NCI-H2171 treated with DMSO at 0.1 percent for 48 hours (cell line): ENCODE measurements at regions not wholly inside any gene's neighbourhood (a gene's known extent, or its start where the extent isn't known, plus 50 kb on each side); places are given as distances from the start of the nearest gene placed in this dataset.
"Not testable (repeated sequence)": the region's sequence is repeated elsewhere in the genome, so short reads cannot be mapped to it uniquely, and the experiment has no call there.

Experiments
- DNase-seq: peaks from one replicate; lab custom pipeline; 2025; lab: John Stamatoyannopoulos, UW

- DNase-seq, result no peak
Observed at GRCh38 chr6:155765275-155766194, 309.9 kb upstream of the NOX3 start.

DNA sequence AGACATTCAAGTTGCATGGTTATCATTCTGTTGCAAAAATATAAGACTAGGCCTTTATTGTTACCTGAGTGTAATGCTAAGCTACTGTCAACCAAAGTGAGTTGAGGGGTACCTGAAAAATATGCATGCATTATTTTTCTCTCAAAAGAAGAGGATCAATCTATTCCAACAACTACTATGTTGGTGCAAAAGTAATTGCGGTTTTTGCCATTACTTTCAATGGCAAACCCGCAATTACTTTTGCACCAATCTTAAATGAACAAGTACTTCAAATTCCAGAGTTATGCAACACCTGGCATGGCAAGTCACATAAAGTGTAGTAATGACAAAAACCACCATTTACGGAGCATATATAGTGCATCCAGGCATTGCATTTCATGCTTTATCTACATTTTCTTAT lies 307.0 kb upstream of the NOX3 start:
- no peak for DNase-seq

DNA sequence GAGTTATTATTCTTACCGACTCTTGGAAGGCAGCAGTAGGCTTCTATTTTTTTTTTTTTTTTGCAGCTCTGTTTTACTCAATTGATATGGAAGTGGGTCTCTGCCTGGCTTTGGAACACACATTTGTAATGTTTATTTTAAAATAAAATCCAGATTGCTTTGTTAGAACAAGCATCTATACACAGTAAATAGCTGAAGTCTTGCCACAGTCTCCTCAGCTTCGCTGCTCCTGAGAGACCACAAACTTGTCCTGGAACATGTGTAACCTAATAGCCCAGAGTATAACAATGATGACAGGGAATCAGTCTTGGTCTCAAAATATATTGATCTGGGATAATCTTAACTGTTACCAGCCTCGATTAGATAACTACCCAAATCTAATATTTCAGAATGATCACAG lies 299.8 kb upstream of the NOX3 start:
- DNase-seq, result no peak

DNA sequence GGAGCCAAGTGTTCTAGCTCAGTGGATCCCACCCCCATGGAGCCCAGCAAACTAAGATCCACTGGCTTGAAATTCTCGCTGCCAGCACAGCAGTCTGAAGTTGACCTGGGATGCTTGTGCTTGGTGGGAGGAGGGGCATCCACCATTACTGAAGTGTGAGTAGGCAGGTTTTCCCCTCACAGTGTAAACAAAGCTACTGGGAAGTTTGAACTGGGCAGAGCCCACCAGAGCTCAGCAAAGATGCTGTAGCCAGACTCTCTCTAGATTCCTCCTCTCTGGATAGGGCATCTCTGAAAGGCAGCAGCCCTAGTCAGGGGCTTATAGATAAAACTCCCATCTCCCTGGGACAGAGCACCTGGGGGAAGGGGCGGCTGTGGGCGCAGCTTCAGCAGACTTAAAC lies 293.1 kb upstream of the NOX3 start:
- not testable (repeated sequence) for DNase-seq

GRCh38 chr6:155747491-155747890 lies 291.9 kb upstream of the NOX3 start:
- DNase-seq, result no peak

GRCh38 chr6:155740781-155741399 lies 285.3 kb upstream of the NOX3 start:
- DNase-seq, result no peak

GRCh38 chr6:155738602-155739105 lies 283.0 kb upstream of the NOX3 start:
- no peak for DNase-seq

- DNase-seq, result no peak
Observed at GRCh38 chr6:155717374-155717773, 261.7 kb upstream of the NOX3 start.

- DNase-seq, result no peak
Observed at GRCh38 chr6:155710704-155711103, 255.1 kb upstream of the NOX3 start.

DNA sequence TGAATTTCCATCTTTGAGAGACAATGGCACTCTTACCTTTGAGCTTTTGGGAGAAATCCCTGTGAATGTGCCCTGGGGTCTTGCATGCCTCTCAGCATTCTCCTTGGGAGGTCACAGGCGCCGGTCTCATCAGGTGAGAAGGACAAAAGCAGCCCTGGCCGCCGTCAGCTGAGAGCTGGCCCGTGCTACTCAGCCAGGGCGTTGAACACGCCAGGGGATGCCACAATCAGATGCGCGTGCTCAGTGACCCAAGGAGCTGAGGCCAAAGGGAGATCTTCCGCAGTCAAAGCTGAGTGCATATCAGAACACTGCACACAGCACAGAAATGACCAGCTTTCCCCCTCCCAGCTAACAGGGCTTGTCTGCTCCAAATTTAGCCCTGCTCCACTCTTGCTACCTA lies 253.6 kb upstream of the NOX3 start:
- no peak for DNase-seq

DNA sequence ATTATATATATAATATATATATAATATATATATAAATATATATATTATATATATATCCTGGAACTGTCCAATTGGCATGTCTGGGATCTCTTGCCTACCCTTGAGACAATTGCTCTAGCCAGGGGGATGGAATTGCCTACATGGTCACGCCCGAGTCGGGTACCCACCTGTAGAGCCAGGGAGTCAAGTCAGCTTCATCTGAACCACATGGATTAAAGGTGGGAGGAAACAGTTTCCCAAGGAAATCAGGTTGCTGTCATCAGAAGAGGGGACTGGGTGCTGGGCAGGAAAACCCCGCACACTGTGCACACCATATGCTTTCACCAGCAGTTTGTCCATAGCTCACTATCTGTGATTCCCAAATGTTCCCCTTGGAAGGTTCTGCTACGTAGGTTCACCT lies 252.5 kb upstream of the NOX3 start:
- DNase-seq, result no peak

GRCh38 chr6:155706806-155707205 lies 251.2 kb upstream of the NOX3 start:
- no peak for DNase-seq

DNA sequence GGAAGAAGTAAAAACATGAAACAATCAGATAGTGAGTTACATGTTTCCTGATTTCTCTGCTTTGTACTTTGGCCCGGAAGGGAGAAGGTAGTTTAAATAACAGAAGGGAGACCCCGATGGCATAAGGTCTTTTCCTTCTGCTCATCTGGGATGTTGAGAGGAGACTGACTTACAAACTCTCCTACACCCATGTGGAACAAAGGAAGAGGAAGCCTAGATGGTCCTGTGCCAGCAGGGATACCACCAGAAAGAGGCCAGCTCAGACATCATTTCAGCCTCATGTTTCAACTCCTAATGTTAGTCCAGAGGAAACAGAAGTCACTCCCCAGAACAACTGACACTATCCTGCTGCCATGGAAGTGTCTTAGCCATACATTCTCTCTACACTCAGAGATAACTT lies 250.7 kb upstream of the NOX3 start:
- no peak for DNase-seq

- no peak for DNase-seq
Observed at GRCh38 chr6:155701342-155701741, 245.7 kb upstream of the NOX3 start.

DNA sequence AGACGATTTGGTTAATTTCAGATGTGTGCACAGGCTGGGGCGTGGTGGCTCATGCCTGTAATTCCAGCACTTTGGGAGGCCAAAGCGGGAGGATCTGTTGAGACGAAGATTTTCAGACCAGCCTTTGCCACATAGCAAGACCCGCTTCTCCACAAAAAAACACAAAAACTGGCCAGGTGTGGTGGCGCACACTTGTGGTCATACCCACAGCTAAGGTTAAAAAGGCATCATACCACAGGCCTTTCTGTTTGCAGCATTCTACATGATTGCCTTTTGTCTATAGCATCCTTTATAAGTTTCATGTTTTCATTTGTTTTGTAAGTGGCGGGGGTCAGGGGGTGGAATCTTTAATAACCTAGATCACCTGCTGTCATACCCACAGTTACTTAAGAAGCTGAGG lies 239.9 kb upstream of the NOX3 start:
- DNase-seq, result no peak

DNA sequence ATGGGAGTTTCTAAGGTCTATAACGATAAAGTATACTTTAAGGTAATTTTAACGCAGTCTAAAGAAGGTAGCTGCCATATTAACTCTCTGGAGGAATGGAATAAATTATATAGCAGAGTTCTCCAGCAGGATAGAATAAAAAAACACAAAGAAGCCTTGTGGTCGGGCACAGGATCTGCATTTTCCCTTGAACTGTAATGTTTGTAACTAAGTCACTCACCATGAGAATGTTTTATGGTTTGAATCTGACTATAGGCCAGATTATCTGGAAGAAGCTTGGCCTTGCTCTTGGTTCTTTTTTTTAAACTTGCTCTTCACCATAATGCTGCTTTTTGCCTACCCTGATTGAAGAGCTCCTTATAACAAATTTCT lies 238.8 kb upstream of the NOX3 start:
- DNase-seq, result no peak

DNA sequence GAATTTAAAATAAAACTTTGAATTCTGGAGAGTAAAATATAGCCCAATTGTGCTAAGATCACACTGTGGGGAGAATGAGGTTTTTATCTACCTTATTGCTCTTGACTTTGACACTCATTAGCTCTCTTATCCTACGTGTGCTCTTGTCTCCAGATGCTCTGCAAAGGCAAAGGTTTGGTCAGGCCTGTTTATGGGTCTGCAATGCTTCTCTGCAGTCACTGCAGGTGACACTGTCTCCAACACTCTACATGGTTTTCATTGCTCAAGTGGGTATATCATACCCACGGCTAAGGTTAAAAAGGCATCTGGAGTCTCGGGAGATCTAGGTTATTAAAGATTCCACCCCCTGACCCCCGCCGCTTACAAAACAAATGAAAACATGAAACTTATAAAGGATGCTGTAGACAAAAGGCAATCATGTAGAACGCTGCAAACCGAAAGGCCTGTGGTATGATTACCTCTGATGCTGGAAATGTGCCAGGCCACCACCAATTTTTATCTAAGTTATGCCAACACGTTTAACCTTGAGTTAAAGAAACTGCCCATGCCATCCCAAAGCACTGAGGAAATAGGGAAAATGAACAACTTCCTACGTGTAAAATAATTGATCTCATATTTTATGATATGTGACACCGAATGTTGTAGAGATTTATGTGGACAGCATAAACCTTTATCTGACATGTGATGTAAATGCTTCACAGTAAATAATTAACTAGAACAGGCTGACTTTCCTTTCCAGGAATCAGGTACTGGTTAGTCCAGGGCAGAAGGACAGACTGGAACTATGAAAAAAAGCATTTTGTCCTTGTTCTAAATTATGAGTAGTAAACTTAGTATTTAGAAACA lies 238.2 kb upstream of the NOX3 start:
- DNase-seq, result no peak

DNA sequence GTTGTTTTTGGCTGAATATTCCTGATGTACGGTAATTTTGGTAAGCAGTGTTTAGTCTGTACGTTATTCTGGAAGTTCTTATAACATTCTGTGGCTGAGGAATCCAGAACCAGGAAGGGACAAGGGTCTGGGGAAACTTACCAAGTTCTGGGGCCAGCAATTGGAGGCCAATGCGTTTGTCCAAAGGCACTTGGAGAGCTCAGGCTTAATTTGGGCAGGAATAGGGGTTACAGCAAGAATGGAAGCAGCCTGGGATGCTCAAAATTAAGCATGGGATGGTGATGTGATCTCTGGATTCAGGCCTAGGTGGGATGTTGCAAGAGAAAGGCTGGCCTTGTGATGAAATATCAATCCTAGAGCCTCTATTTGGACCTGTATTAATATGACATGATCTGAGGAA lies 235.2 kb upstream of the NOX3 start:
- DNase-seq, result no peak

DNA sequence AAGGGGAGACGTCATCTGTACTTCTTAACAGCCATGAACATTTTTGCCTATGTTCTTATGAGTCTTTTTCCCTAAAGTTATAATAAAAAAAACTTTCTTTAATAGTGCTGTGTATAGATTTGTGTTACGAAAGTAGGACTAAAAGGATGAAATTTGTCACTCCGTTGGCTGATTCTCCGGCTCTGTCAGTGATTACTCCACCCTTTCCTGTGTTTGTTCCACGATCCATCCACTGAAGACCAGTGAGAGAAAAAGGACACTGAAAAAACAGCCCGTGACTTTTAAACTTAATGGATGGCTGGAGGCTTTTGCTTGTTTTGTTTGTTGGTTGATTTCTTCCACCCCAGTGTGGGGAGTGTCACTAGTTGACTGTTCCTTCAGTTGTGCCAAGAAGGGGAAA lies 232.0 kb upstream of the NOX3 start:
- DNase-seq, result no peak

DNA sequence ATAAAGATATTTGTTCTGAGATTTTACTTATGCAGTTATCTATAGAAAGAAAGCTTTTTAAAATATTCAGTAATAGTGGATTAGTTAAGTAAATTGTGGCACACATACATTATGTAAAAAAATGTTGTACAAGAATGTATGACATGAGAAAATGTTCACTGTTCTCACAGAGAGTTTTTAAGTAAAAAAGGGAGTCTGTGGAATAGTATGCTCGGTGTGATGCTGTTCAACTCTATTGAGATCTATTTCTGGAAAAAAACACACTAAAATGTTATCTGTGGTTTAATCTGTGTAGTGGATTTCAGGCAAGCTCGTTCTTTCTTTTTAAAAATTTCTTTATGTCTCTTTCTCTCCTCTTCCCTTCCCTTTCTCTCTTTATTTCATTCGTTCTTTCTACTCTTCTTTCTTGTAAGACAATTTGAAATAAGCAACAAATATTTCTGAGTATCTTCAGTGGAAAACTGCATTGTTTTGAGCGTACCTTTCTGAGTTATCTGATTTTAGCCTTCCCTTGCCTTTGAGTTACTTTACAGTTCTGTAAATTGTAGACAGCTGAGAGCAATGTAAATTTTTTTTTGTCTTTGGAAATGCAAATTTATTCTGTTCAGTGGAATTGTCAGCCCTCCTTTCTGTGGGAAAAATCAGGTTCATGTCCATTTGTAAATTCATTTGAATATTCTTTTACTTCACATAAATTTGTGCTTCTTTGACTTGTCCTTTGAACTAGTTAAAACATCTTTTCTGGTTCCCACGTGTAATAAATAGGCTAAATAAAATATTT lies 229.0 kb upstream of the NOX3 start:
- DNase-seq, result no peak

GRCh38 chr6:155678361-155678760 lies 222.7 kb upstream of the NOX3 start:
- no peak for DNase-seq

DNA sequence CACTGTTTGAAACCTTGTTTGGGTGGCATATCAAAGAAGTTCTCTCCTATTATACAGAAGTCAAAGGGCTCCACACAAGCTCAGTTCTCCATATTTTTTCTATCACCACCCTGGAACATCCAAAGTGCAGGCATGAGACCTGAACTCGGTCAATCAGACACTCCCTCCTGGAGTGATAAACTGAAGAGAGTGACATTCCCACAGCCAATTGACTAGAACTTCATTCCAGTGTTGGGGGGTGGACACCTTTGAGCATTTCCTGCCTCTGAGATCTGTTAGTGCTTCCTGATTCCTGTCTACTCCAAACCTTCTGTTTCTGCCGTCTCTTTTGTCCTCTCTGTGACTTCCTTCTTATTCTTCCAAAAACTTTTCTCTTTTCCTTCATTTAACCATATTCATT lies 220.7 kb upstream of the NOX3 start:
- DNase-seq, result no peak
